B cell (primary cell): ENCODE measurements at regions not wholly inside any gene's neighbourhood (a gene's known extent, or its start where the extent isn't known, plus 50 kb on each side); places are given as distances from the start of the nearest gene placed in this dataset.

ENCODE experiments used
- ATAC-seq: fragments of 200-7000 bp; cut with Tn5 transposase; one replicate; pipeline ENCODE4 v1.10.0; 2021; ENCODE audit warnings: low read depth, mild to moderate bottlenecking, moderate number of reproducible peaks, moderate library complexity
- CTCF ChIA-PET: fragments of 350-600 bp; sonication (Branson Sonifier 250); formaldehyde crosslinking; loops from one replicate; lab custom pipeline; 2021; ENCODE audit warnings: antibody characterized with exemption, inconsistent platforms; lab: Charles Lee
- POLR2A ChIA-PET: fragments of 350-600 bp; sonication (Branson Sonifier 250); formaldehyde crosslinking; loops from one replicate; lab custom pipeline; 2021; ENCODE audit warnings: antibody characterized with exemption; lab: Charles Lee
- DNase-seq: peaks from one replicate; pipeline ENCODE4 v3.0.0; 2013
- H2AFZ ChIP-seq: 2 replicates; pipeline ENCODE4 v1.6.1; 2012; ENCODE audit warnings: mild to moderate bottlenecking, low read depth, low read length; ENCODE audit not compliant: insufficient read depth, poor library complexity, severe bottlenecking
- H3K27ac ChIP-seq, 2 donors: 1 replicate in 1 of 2; 2 replicates in 1 of 2; pipeline ENCODE4 v1.5.1; 2012 to 2013; ENCODE audit warnings: low read length in 2 of 2, mild to moderate bottlenecking in 2 of 2, moderate library complexity in 1 of 2
- H3K27me3 ChIP-seq, 4 experiments: fragments of 200-600 bp in 1 of 4; sonication (generic) in 1 of 4; replicated peaks in 1 of 4; 1 replicate in 2 of 4; 2 replicates in 2 of 4; pipeline versions ENCODE4 v1.6.1 to v1.7.0; 2013 to 2016; ENCODE audit warnings: low read length in 3 of 4, mild to moderate bottlenecking in 2 of 4, mixed read lengths in 1 of 4, moderate library complexity in 1 of 4; ENCODE audit not compliant: insufficient read depth in 4 of 4, control insufficient read depth in 3 of 4; ENCODE audit errors: control extremely low read depth in 1 of 4
- H3K36me3 ChIP-seq, 2 experiments: replicated peaks in 1 of 2; 1 replicate in 1 of 2; 2 replicates in 1 of 2; pipeline versions ENCODE4 v1.6.1 to v1.7.1; 2013; ENCODE audit warnings: low read length in 1 of 2; ENCODE audit not compliant: insufficient read depth in 2 of 2, control insufficient read depth in 1 of 2; ENCODE audit errors: control extremely low read depth in 1 of 2, extremely low read depth in 1 of 2
- H3K4me1 ChIP-seq, 2 donors: fragments of 200-600 bp in 1 of 2; sonication (generic) in 1 of 2; 1 replicate in 1 of 2; 2 replicates in 1 of 2; pipeline versions ENCODE4 v1.5.1 to v1.6.1; 2013 to 2017; ENCODE audit warnings: low read length in 2 of 2; ENCODE audit not compliant: control insufficient read depth in 2 of 2, insufficient read depth in 2 of 2
- H3K4me2 ChIP-seq: replicated peaks from 2 replicates; pipeline ENCODE3; 2012; ENCODE audit warnings: mild to moderate bottlenecking, low read depth, low read length; ENCODE audit not compliant: poor library complexity, severe bottlenecking
- H3K4me3 ChIP-seq, 5 experiments: fragments of 200-600 bp in 1 of 5; sonication (generic) in 1 of 5; 1 replicate in 3 of 5; 2 replicates in 2 of 5; pipeline versions ENCODE4 v1.5.1 to v1.7.0; 2011 to 2016; ENCODE audit warnings: low read length in 4 of 5, mild to moderate bottlenecking in 4 of 5, low read depth in 2 of 5, control low read depth in 1 of 5, moderate library complexity in 1 of 5; ENCODE audit not compliant: insufficient read depth in 1 of 5; ENCODE audit errors: control extremely low read depth in 1 of 5, extremely low read depth in 1 of 5
- H3K79me2 ChIP-seq: fragments of 200-600 bp; sonication (generic); one replicate; pipeline ENCODE4 v1.6.0; 2016; ENCODE audit warnings: low read length; ENCODE audit not compliant: control insufficient read depth, insufficient read depth
- H3K9ac ChIP-seq: fragments of 200-600 bp; sonication (generic); 2 replicates; pipeline ENCODE4 v1.6.1; 2017; ENCODE audit warnings: mild to moderate bottlenecking, low read length, moderate library complexity
- H3K9me3 ChIP-seq, 3 donors: one replicate each; pipeline versions ENCODE4 v1.6.1 to v1.7.1; 2013; ENCODE audit warnings: low read length in 2 of 3; ENCODE audit not compliant: control insufficient read depth in 2 of 3, insufficient read depth in 1 of 3; ENCODE audit errors: control extremely low read depth in 1 of 3
- H4K20me1 ChIP-seq: 2 replicates; pipeline ENCODE4 v1.6.0; 2012; ENCODE audit warnings: mild to moderate bottlenecking, low read length; ENCODE audit not compliant: insufficient read depth, control insufficient read depth, poor library complexity, severe bottlenecking
- H3K27ac Mint-ChIP-seq: one replicate; pipeline ENCODE4 v1.8.0; 2021; ENCODE audit warnings: mixed read lengths
- H3K27me3 Mint-ChIP-seq: one replicate; pipeline ENCODE4 v1.8.0; 2021; ENCODE audit warnings: mixed read lengths
- H3K4me1 Mint-ChIP-seq: one replicate; pipeline ENCODE4 v1.8.0; 2021; ENCODE audit warnings: mixed read lengths
- H3K4me3 Mint-ChIP-seq: one replicate; pipeline ENCODE4 v1.8.0; 2021; ENCODE audit warnings: mixed read lengths
- H3K9me3 Mint-ChIP-seq: one replicate; pipeline ENCODE4 v1.8.0; 2022; ENCODE audit warnings: mixed read lengths; ENCODE audit not compliant: insufficient read depth
- EZH2 ChIP-seq: IDR thresholded peaks from 2 replicates; pipeline ENCODE4 v1.6.1; 2012; ENCODE audit warnings: borderline replicate concordance, low read depth, mild to moderate bottlenecking, moderate library complexity, low read length; ENCODE audit not compliant: insufficient read depth, poor library complexity, severe bottlenecking
- WGBS: methylation state at CpG from one replicate; pipeline ENCODE4 v1.1.5; 2013; ENCODE audit warnings: missing lambda C conversion rate; ENCODE audit not compliant: insufficient coverage; 5-methylcytosine and 5-hydroxymethylcytosine counted together
- intact Hi-C: fragments of 100-400 bp; cut with micrococcal nuclease; formaldehyde crosslinking; loops from one replicate; pipeline ENCODE4 v1.10.0; 2022
- TF ChIP-seq, protein P1 (sequence below): fragments of 200-600 bp; IDR thresholded peaks from one replicate; pipeline ENCODE4 v1.8.0; 2022; ENCODE audit warnings: antibody characterized with exemption, mild to moderate bottlenecking

DNA sequence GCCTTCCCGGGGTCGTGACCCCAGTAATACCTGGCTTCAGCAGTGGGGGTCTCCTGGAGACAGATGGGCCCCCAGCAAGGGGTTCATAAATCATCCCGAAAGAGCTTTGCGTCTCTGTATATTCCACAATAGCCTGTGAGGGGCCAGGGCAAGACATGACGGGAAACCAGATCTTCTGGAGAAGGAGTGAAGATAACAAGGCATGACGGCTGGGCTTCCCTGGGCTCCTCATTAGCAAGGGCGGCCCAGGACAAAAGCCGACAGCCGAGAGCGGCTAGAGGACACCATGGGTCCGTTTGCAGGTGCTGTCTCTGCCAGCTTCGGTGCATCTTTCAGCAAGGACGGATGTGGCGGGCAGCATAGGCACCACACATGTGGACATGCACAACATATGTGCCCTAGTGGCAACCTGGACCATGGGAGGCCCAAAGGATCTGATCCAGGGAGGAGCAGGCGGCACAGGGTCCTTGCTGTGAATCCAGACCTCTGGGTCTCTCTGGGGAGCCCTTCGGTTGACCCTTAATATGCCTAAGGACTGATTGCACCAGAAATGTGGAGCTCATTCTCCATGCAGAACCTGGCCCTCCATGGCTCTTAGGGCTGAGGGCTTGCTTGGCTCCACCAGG, 136.9 kb upstream of the FOXF1 start:
- intact Hi-C loops: no loop called here
- no peak overlapping the region for H3K4me3 Mint-ChIP-seq
- Histone ChIP-seq H3K27me3 (no peaks in the 10 kb centered on the region), H3K4me3 (no peak overlapping the region), H3K36me3 (no peaks in the 10 kb centered on the region), H3K79me2 (no peaks in the 10 kb centered on the region), H3K4me1 (no peaks in the 10 kb centered on the region), H4K20me1 (no peaks in the 10 kb centered on the region), H3K4me2 (no peak overlapping the region), H2AFZ (no peak overlapping the region), H3K27ac (no peak overlapping the region), H3K9ac (no peak overlapping the region), H3K9me3 (peaks cover 0 to 23% (median 0%) of the 10 kb centered on the region in 3 donors)
- no peak overlapping the region for H3K27ac Mint-ChIP-seq
- no peaks in the 10 kb centered on the region for H3K4me1 Mint-ChIP-seq
- WGBS: 83% methylated on average over 16 of the region's 16 CpGs
- ATAC-seq: no peak
- TF ChIP-seq, protein P1, sequence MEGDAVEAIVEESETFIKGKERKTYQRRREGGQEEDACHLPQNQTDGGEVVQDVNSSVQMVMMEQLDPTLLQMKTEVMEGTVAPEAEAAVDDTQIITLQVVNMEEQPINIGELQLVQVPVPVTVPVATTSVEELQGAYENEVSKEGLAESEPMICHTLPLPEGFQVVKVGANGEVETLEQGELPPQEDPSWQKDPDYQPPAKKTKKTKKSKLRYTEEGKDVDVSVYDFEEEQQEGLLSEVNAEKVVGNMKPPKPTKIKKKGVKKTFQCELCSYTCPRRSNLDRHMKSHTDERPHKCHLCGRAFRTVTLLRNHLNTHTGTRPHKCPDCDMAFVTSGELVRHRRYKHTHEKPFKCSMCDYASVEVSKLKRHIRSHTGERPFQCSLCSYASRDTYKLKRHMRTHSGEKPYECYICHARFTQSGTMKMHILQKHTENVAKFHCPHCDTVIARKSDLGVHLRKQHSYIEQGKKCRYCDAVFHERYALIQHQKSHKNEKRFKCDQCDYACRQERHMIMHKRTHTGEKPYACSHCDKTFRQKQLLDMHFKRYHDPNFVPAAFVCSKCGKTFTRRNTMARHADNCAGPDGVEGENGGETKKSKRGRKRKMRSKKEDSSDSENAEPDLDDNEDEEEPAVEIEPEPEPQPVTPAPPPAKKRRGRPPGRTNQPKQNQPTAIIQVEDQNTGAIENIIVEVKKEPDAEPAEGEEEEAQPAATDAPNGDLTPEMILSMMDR: no peak
- TF ChIP-seq EZH2: no peak
- ChIA-PET POLR2A (no interaction called here), CTCF (no interaction called here)
- peaks cover 11% of the 10 kb centered on the region for H3K9me3 Mint-ChIP-seq
- no peak for DNase-seq
- H3K27me3 Mint-ChIP-seq: peaks cover 16% of the 10 kb centered on the region

DNA sequence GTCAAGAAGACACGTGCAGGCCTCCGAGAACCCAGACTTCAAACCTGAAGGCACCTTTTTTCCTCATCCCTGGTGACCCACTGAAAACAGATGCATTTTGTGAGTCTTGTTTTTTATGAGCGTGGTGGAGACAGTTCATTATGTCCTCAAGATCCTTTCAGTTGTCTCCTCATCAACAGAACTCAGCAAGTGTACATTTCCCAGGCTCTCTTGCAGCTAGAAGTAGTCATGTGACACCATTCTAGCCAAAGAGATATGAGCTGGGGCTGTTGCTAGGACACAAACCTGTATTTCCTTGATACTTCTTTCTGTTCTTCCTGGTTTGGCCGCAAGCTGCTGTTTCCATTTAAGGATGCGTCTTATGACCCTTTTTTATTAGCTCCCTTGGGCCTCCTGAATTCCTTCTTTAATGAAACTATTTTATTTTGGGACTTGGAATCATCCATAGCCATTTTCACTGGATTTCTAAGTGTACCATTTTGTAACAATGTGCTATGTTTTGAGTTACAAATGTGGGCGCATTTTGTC, 135.7 kb upstream of the FOXF1 start:
- Mint-ChIP-seq H3K27me3 (peaks cover 13% of the 10 kb centered on the region), H3K27ac (no peak overlapping the region), H3K9me3 (peaks cover 11% of the 10 kb centered on the region), H3K4me1 (no peaks in the 10 kb centered on the region), H3K4me3 (no peak overlapping the region)
- no peak overlapping the region for H3K27ac ChIP-seq
- no peaks in the 10 kb centered on the region for H4K20me1 ChIP-seq
- no peaks in the 10 kb centered on the region for H3K27me3 ChIP-seq
- ChIA-PET POLR2A (no interaction called here), CTCF (no interaction called here)
- no peak overlapping the region for H3K9ac ChIP-seq
- ATAC-seq: no peak
- no peak for DNase-seq
- H3K4me2 ChIP-seq: no peak overlapping the region
- no peak for TF ChIP-seq EZH2
- TF ChIP-seq, protein P1: no peak
- whole genome bisulfite sequencing: 100% methylated on average over 1 of the region's 6 CpGs
- no peak overlapping the region for H3K4me3 ChIP-seq
- peaks cover 0 to 23% (median 0%) of the 10 kb centered on the region in 3 donors for H3K9me3 ChIP-seq
- intact Hi-C loops: no loop called here
- H3K36me3 ChIP-seq: no peaks in the 10 kb centered on the region
- H2AFZ ChIP-seq: no peak overlapping the region
- H3K4me1 ChIP-seq: no peaks in the 10 kb centered on the region
- no peaks in the 10 kb centered on the region for H3K79me2 ChIP-seq
